H1 (cell line): ENCODE measurements at regions not wholly inside any gene's neighbourhood (a gene's known extent, or its start where the extent isn't known, plus 50 kb on each side); places are given as distances from the start of the nearest gene placed in this dataset.

ENCODE experiments used
- CTCF ChIA-PET: fragments of 300-600 bp; sonication (Branson Sonifier 250); formaldehyde crosslinking; loops from one replicate; lab custom pipeline; 2021; ENCODE audit not compliant: partially characterized antibody; lab: Charles Lee
- POLR2A ChIA-PET: fragments of 300-600 bp; sonication (Branson Sonifier 250); formaldehyde crosslinking; loops from one replicate; lab custom pipeline; 2021; ENCODE audit warnings: inconsistent platforms; ENCODE audit not compliant: partially characterized antibody; lab: Charles Lee
- DNase-seq, 2 experiments: peaks; one replicate each; pipeline versions ENCODE4 v3.0.0 to v3.0.0-alpha.2; 2010 to 2022; ENCODE audit warnings: low spot score in 2 of 2, low read depth in 1 of 2, mixed read lengths in 1 of 2
- FAIRE-seq: peaks from 2 replicates; lab custom pipeline; 2011; peaks lifted over from hg19 to GRCh38; lab: Jason Lieb, UNC
- H2AFZ ChIP-seq: 2 replicates; pipeline ENCODE4 v1.8.1; 2012; ENCODE audit warnings: low read length, inconsistent platforms
- H2AK5ac ChIP-seq: 2 replicates; pipeline ENCODE4 v1.6.1; 2013; ENCODE audit warnings: low read depth, low read length
- H2BK120ac ChIP-seq: replicated peaks from 2 replicates; pipeline ENCODE3; 2013; ENCODE audit warnings: low read depth, low read length, inconsistent platforms
- H2BK12ac ChIP-seq: 2 replicates; pipeline ENCODE4 v1.6.1; 2013; ENCODE audit warnings: low read depth, low read length
- H2BK15ac ChIP-seq: 2 replicates; pipeline ENCODE4 v1.6.1; 2013; ENCODE audit warnings: low read length
- H2BK20ac ChIP-seq: 2 replicates; pipeline ENCODE4 v1.6.1; 2013; ENCODE audit warnings: low read length
- H2BK5ac ChIP-seq: 2 replicates; pipeline ENCODE4 v1.6.1; 2013; ENCODE audit warnings: low read depth, low read length
- H3K14ac ChIP-seq: 2 replicates; pipeline ENCODE4 v1.6.1; 2013; ENCODE audit warnings: inconsistent platforms; ENCODE audit not compliant: insufficient read length
- H3K18ac ChIP-seq: 2 replicates; pipeline ENCODE4 v1.6.1; 2013; ENCODE audit warnings: low read length; ENCODE audit errors: extremely low read depth
- H3K23ac ChIP-seq: 2 replicates; pipeline ENCODE4 v1.6.1; 2013; ENCODE audit warnings: inconsistent platforms; ENCODE audit not compliant: insufficient read length
- H3K23me2 ChIP-seq: 2 replicates; pipeline ENCODE4 v1.6.1; 2013; ENCODE audit warnings: low read depth, low read length
- H3K27ac ChIP-seq: 2 replicates; pipeline ENCODE4 v1.6.1; 2011; ENCODE audit warnings: low read depth, low read length, inconsistent platforms
- H3K27me3 ChIP-seq, 4 experiments: replicated peaks in 1 of 4; 1 replicate in 1 of 4; 2 replicates in 3 of 4; pipeline versions ENCODE4 v1.6.1 to v1.8.1; 2011 to 2013; ENCODE audit warnings: low read length in 3 of 4, mild to moderate bottlenecking in 3 of 4, inconsistent platforms in 2 of 4, mixed read lengths in 2 of 4, moderate library complexity in 1 of 4; ENCODE audit not compliant: control insufficient read depth in 3 of 4, insufficient read depth in 3 of 4; ENCODE audit errors: extremely low read depth in 1 of 4
- H3K36me3 ChIP-seq, 4 experiments: 2 replicates each; pipeline versions ENCODE4 v1.6.1 to v1.8.1; 2011 to 2013; ENCODE audit warnings: mild to moderate bottlenecking in 4 of 4, low read length in 3 of 4, moderate library complexity in 2 of 4, control low read depth in 1 of 4, inconsistent platforms in 1 of 4; ENCODE audit not compliant: insufficient read depth in 4 of 4, control insufficient read depth in 2 of 4
- H3K4ac ChIP-seq: replicated peaks from 2 replicates; pipeline ENCODE3; 2013; ENCODE audit warnings: low read length, low read depth, mixed read lengths, inconsistent platforms; ENCODE audit not compliant: insufficient read length
- H3K4me1 ChIP-seq, 4 experiments: replicated peaks in 1 of 4; 1 replicate in 1 of 4; 2 replicates in 3 of 4; pipeline versions ENCODE4 v1.6.1 to v1.8.1; 2011 to 2013; ENCODE audit warnings: low read length in 3 of 4, inconsistent platforms in 2 of 4, mixed read lengths in 1 of 4; ENCODE audit not compliant: insufficient read depth in 4 of 4, control insufficient read depth in 3 of 4
- H3K4me2 ChIP-seq, 2 experiments: 2 replicates each; pipeline versions ENCODE4 v1.6.1 to v1.8.1; 2011 to 2013; ENCODE audit warnings: low read depth in 2 of 2, low read length in 2 of 2, control low read depth in 1 of 2, inconsistent platforms in 1 of 2, mild to moderate bottlenecking in 1 of 2; ENCODE audit not compliant: insufficient read depth in 1 of 2
- H3K4me3 ChIP-seq, 4 experiments: fragments of 200-600, 300-600 bp in 1 of 4; sonication (generic), shearing (Covaris generic), sonication (Bioruptor Twin) in 1 of 4; 2 replicates each; pipeline versions ENCODE4 v1.5.1 to v1.8.1; 2011 to 2016; ENCODE audit warnings: low read length in 4 of 4, low read depth in 3 of 4, control low read depth in 2 of 4, inconsistent platforms in 2 of 4, mild to moderate bottlenecking in 2 of 4, mixed read lengths in 1 of 4, moderate library complexity in 1 of 4; ENCODE audit not compliant: insufficient read depth in 2 of 4; ENCODE audit errors: extremely low read depth in 1 of 4
- H3K56ac ChIP-seq: replicated peaks from 2 replicates; pipeline ENCODE3; 2013; ENCODE audit warnings: low read depth, mild to moderate bottlenecking, mixed read lengths, low read length, inconsistent platforms; ENCODE audit not compliant: insufficient read length
- H3K79me1 ChIP-seq: 2 replicates; pipeline ENCODE4 v1.6.1; 2013; ENCODE audit warnings: low read depth, low read length, control low read depth
- H3K79me2 ChIP-seq, 2 experiments: 2 replicates each; pipeline versions ENCODE4 v1.6.1 to v1.8.1; 2012 to 2013; ENCODE audit warnings: low read length in 2 of 2, mild to moderate bottlenecking in 2 of 2, inconsistent platforms in 1 of 2; ENCODE audit not compliant: insufficient read depth in 2 of 2, control insufficient read depth in 1 of 2
- H3K9ac ChIP-seq, 4 experiments: replicated peaks in 1 of 4; 1 replicate in 1 of 4; 2 replicates in 3 of 4; pipeline versions ENCODE4 v1.6.1 to v1.8.1; 2011 to 2013; ENCODE audit warnings: low read depth in 3 of 4, low read length in 3 of 4, control low read depth in 2 of 4, mild to moderate bottlenecking in 2 of 4, moderate library complexity in 2 of 4, inconsistent platforms in 1 of 4; ENCODE audit errors: extremely low read depth in 1 of 4
- H3K9me3 ChIP-seq, 2 experiments: 2 replicates each; pipeline versions ENCODE4 v1.6.1 to v1.8.1; 2012 to 2013; ENCODE audit warnings: mild to moderate bottlenecking in 2 of 2, moderate library complexity in 2 of 2, control low read depth in 1 of 2, inconsistent platforms in 1 of 2, low read depth in 1 of 2, low read length in 1 of 2, mixed read lengths in 1 of 2; ENCODE audit not compliant: insufficient read depth in 2 of 2
- H4K20me1 ChIP-seq, 2 experiments: replicated peaks in 1 of 2; 2 replicates each; pipeline versions ENCODE3 to v1.8.1; 2011 to 2013; ENCODE audit warnings: inconsistent platforms in 2 of 2, low read length in 2 of 2, mild to moderate bottlenecking in 1 of 2; ENCODE audit not compliant: insufficient read depth in 2 of 2, control insufficient read depth in 1 of 2
- H4K5ac ChIP-seq: 2 replicates; pipeline ENCODE4 v1.6.1; 2013; ENCODE audit warnings: low read length, low read depth, mixed read lengths, inconsistent platforms; ENCODE audit not compliant: insufficient read length
- H4K8ac ChIP-seq: 2 replicates; pipeline ENCODE4 v1.8.0; 2013; ENCODE audit warnings: mild to moderate bottlenecking, moderate library complexity, low read length, inconsistent platforms; ENCODE audit not compliant: insufficient read depth; ENCODE audit errors: extremely low read depth
- H4K91ac ChIP-seq: replicated peaks from 2 replicates; pipeline ENCODE3; 2013; ENCODE audit warnings: low read length, mixed read lengths, inconsistent platforms; ENCODE audit not compliant: insufficient read length
- JUND ChIP-seq: IDR thresholded peaks from 2 replicates; pipeline ENCODE4 v1.6.1; 2011; ENCODE audit warnings: mild to moderate bottlenecking, improper control_type of control experiment, low read length
- KDM5A ChIP-seq: fragments of 200-600 bp; IDR thresholded peaks from 2 replicates; pipeline ENCODE4 v1.7.1; 2012; ENCODE audit warnings: mild to moderate bottlenecking, low read length, inconsistent platforms, mixed read lengths
- RNF2 ChIP-seq: fragments of 200-900, 300-1000 bp; sonication (generic); IDR thresholded peaks from 2 replicates; pipeline ENCODE4 v1.7.1; 2016; ENCODE audit warnings: borderline replicate concordance, low read depth, mild to moderate bottlenecking, antibody characterized with exemption, low read length; ENCODE audit not compliant: poor library complexity, severe bottlenecking; ENCODE audit errors: missing control alignments
- TBP ChIP-seq: IDR thresholded peaks from 2 replicates; pipeline ENCODE4 v1.6.1; 2011; ENCODE audit warnings: low read depth, low read length, improper control_type of control experiment
- WGBS, 2 experiments: shearing (Covaris generic) in 1 of 2; methylation state at CpG; one replicate each; pipeline versions ENCODE4 v1.1.6 to v1.1.7; 2013 to 2015; ENCODE audit warnings: low lambda C conversion rate in 2 of 2, mixed read lengths in 2 of 2, inconsistent platforms in 1 of 2, low coverage in 1 of 2, missing lambda C conversion rate in 1 of 2; ENCODE audit not compliant: insufficient replicate concordance in 2 of 2, insufficient coverage in 1 of 2, insufficient read length in 1 of 2; ENCODE audit errors: extremely low coverage in 1 of 2, missing lambda C conversion rate in 1 of 2; 5-methylcytosine and 5-hydroxymethylcytosine counted together

- Histone ChIP-seq H3K9ac (no peak overlapping the region), H3K79me2 (no peaks in the 10 kb centered on the region), H2BK120ac (no peak overlapping the region), H3K4ac (no peak overlapping the region), H2AFZ (no peak overlapping the region), H3K56ac (no peak overlapping the region), H3K23me2 (no peaks in the 10 kb centered on the region), H3K27ac (no peak overlapping the region), H2BK5ac (no peak overlapping the region), H2AK5ac (no peak overlapping the region), H4K5ac (no peak overlapping the region), H4K8ac (no peak overlapping the region), H3K4me2 (no peak overlapping the region), H2BK12ac (no peak overlapping the region), H4K20me1 (no peaks in the 10 kb centered on the region), H2BK15ac (no peak overlapping the region), H3K79me1 (no peaks in the 10 kb centered on the region), H3K4me1 (no peaks in the 10 kb centered on the region), H3K4me3 (no peak overlapping the region), H3K9me3 (no peaks in the 10 kb centered on the region), H2BK20ac (no peak overlapping the region), H3K23ac (no peak overlapping the region), H4K91ac (no peak overlapping the region), H3K18ac (no peak overlapping the region), H3K27me3 (no peaks in the 10 kb centered on the region), H3K14ac (no peak overlapping the region), H3K36me3 (no peaks in the 10 kb centered on the region)
- WGBS, 2 experiments = 95% methylated on average over 2 of the region's 2 CpGs; no CpG with 5 or more reads in 1 of the 2 experiments
- ChIA-PET POLR2A (no interaction called here), CTCF (interaction anchor here (1.3 to 2.3 kb wide), 6 partner anchors 9 to 171 kb away, joined by 3 to 10 read pairs (median 4); no protein-coding TSS in a partner anchor)
- DNase-seq (no peak), FAIRE-seq (no peak)
- TF ChIP-seq TBP (no peak), JUND (no peak), KDM5A (no peak), RNF2 (no peak)
These were observed 190.6 kb upstream of the SAMSN1 start for GRCh38 chr21:14736672-14737071.
